ENCODE measurements at regions not wholly inside any gene's neighbourhood (a gene's known extent, or its start where the extent isn't known, plus 50 kb on each side); places are given as distances from the start of the nearest gene placed in this dataset.

GRCh38 chrX:39954851-39955250 is 142.9 kb downstream of the BCOR start:
- DNase-seq (ENCODE audit: low spot score), result no peak
- intact Hi-C loops (cut with DNase I), result no loop called here

GRCh38 chrX:39955625-39956024 is 142.1 kb downstream of the BCOR start:
- intact Hi-C loops (cut with DNase I), result no loop called here

GRCh38 chrX:39956803-39957394 is 140.9 kb downstream of the BCOR start:
- intact Hi-C loops (cut with DNase I), result no loop called here

More at GRCh38 chrX:39955625-39956024, 142.1 kb downstream of the BCOR start:
- no peak for DNase-seq (ENCODE audit: low spot score)

GRCh38 chrX:39957816-39958566 is 139.8 kb downstream of the BCOR start:
- intact Hi-C loops (cut with DNase I), result no loop called here
- DNase-seq (ENCODE audit: low spot score), result no peak

More at GRCh38 chrX:39956803-39957394, 140.9 kb downstream of the BCOR start:
- DNase-seq (ENCODE audit: low spot score), result no peak

- no peak for DNase-seq (ENCODE audit: low spot score)
- intact Hi-C loops (cut with DNase I), result no loop called here
These were observed 138.9 kb downstream of the BCOR start for GRCh38 chrX:39958850-39959249.

- intact Hi-C loops (cut with DNase I), result no loop called here
- DNase-seq (ENCODE audit: low spot score), result no peak
These were observed 137.5 kb downstream of the BCOR start for GRCh38 chrX:39960219-39960618.

GRCh38 chrX:39961441-39961840 is 136.3 kb downstream of the BCOR start:
- no peak for DNase-seq (ENCODE audit: low spot score)
- intact Hi-C loops (cut with DNase I), result no loop called here

- no peak for DNase-seq (ENCODE audit: low spot score)
- intact Hi-C loops (cut with DNase I), result no loop called here
These were observed 132.6 kb downstream of the BCOR start for GRCh38 chrX:39965051-39965573.

GRCh38 chrX:39966176-39966575 is 131.6 kb downstream of the BCOR start:
- intact Hi-C loops (cut with DNase I), result no loop called here
- no peak for DNase-seq (ENCODE audit: low spot score)

GRCh38 chrX:39967348-39967747 is 130.4 kb downstream of the BCOR start:
- intact Hi-C loops (cut with DNase I), result no loop called here
- DNase-seq (ENCODE audit: low spot score), result no peak

- intact Hi-C loops (cut with DNase I), result no loop called here
- DNase-seq (ENCODE audit: low spot score), result no peak
These were observed 128.5 kb downstream of the BCOR start for GRCh38 chrX:39969099-39969818.

- intact Hi-C loops (cut with DNase I), result loop anchor here (5.0 kb wide), 1 partner anchor 42 kb away; no protein-coding TSS in a partner anchor
- no peak for DNase-seq (ENCODE audit: low spot score)
These were observed 127.8 kb downstream of the BCOR start for GRCh38 chrX:39969819-39970504.

- intact Hi-C loops (cut with DNase I), result loop anchor here (5.0 kb wide), 1 partner anchor 41 kb away; no protein-coding TSS in a partner anchor
- DNase-seq (ENCODE audit: low spot score), result no peak
These were observed 126.0 kb downstream of the BCOR start for GRCh38 chrX:39971760-39972159.

GRCh38 chrX:39972340-39972739 is 125.4 kb downstream of the BCOR start:
- no peak for DNase-seq (ENCODE audit: low spot score)
- intact Hi-C loops (cut with DNase I), result loop anchor here (5.0 kb wide), 1 partner anchor 40 kb away; no protein-coding TSS in a partner anchor

GRCh38 chrX:39973810-39974209 is 123.9 kb downstream of the BCOR start:
- intact Hi-C loops (cut with DNase I), result loop anchor here (5.0 kb wide), 1 partner anchor 38 kb away; no protein-coding TSS in a partner anchor
- DNase-seq (ENCODE audit: low spot score), result no peak

- intact Hi-C loops (cut with DNase I), result loop anchor here (5.0 kb wide), 1 partner anchor 38 kb away; no protein-coding TSS in a partner anchor
These were observed 123.5 kb downstream of the BCOR start for GRCh38 chrX:39974270-39974669.

GRCh38 chrX:39975101-39975925 is 122.4 kb downstream of the BCOR start:
- no peak for DNase-seq (ENCODE audit: low spot score)
- intact Hi-C loops (cut with DNase I), result no loop called here

More at GRCh38 chrX:39974270-39974669, 123.5 kb downstream of the BCOR start:
- no peak for DNase-seq (ENCODE audit: low spot score)

GRCh38 chrX:39981946-39982345 is 115.8 kb downstream of the BCOR start:
- intact Hi-C loops (cut with DNase I), result no loop called here
- DNase-seq (ENCODE audit: low spot score), result no peak

GRCh38 chrX:39982948-39983347 is 114.8 kb downstream of the BCOR start:
- intact Hi-C loops (cut with DNase I), result no loop called here
- no peak for DNase-seq (ENCODE audit: low spot score)

Data from cardiac septum (tissue), 1 donor.